ENCODE measurements at regions not wholly inside any gene's neighbourhood (a gene's known extent, or its start where the extent isn't known, plus 50 kb on each side); places are given as distances from the start of the nearest gene placed in this dataset.

DNA sequence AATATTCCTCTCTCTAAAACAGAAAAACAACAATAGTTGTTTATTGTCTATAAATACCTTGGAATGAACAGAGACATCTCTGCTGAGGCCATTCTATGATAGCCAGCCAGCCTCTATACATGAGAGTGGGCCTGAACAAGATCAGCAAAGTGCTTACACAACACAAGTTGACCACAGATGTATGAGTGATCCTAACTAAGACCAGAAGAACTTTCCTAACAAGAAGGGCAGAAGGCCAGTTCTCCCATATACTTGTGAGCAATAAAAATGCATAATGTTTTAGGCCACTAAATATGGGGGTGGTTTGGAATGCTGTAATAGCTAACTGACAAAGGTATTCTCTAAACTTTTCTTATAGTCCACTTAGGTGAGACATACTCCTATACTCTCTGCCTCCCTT lies 345.7 kb downstream of the SPATA31D1 start:
- Histone ChIP-seq H3K27ac (no peak overlapping the region), H3K36me3 (no peaks in the 10 kb centered on the region)
- DNase-seq (ENCODE audit: low spot score in 2 of 2), result no peak

GRCh38 chr9:82337351-82337750 lies 348.8 kb downstream of the SPATA31D1 start:
- no peak for DNase-seq (ENCODE audit: low spot score in 2 of 2)
- TF ChIP-seq POLR2A (IDR thresholded peaks at IDR 0.05) (no peak), CTCF (IDR thresholded peaks at IDR 0.05) (no peak), POLR2AphosphoS5 (IDR thresholded peaks at IDR 0.05) (no peak)
- Histone ChIP-seq H3K4me3 (no peak overlapping the region), H3K36me3 (no peaks in the 10 kb centered on the region), H3K27ac (no peak overlapping the region), H3K27me3 (no peaks in the 10 kb centered on the region), H3K9me3 (no peaks in the 10 kb centered on the region), H3K4me1 (no peaks in the 10 kb centered on the region)
- intact Hi-C loops (cut with DNase I; ENCODE audit: low total_unique reads), result no loop called here

More for the DNA sequence above, 345.7 kb downstream of the SPATA31D1 start:
- TF ChIP-seq CTCF (IDR thresholded peaks at IDR 0.05), result no peak
- H3K9me3 ChIP-seq, result no peaks in the 10 kb centered on the region
- intact Hi-C loops (cut with DNase I; ENCODE audit: low total_unique reads), result no loop called here
- H3K27me3 ChIP-seq, result no peaks in the 10 kb centered on the region
- no peaks in the 10 kb centered on the region for H3K4me1 ChIP-seq
- H3K4me3 ChIP-seq, result no peak overlapping the region

DNA sequence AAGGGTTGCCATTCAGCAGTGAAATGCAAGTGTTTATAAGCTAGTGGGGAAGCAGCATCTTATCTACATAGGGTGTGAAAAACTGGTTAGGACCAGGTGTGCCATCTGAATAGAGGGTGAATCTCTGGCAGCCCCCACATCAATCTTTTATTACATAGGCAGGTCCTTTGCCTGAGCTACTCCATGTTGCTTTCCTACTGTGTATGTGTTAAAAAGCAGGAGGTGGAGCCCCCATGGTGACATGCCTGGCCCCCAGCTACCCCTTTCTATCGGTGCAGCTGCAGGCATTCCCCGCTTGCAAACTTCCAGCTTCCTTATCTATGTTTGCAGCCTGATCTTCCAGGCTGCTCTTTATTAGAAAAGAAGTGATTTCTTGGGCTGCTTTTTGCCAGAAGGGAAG lies 353.5 kb downstream of the SPATA31D1 start:
- peaks cover 13 to 15% of the 10 kb centered on the region in 2 donors for H3K9me3 ChIP-seq
- intact Hi-C loops (cut with DNase I; ENCODE audit: low total_unique reads), result no loop called here
- H3K36me3 ChIP-seq, result no peaks in the 10 kb centered on the region
- no peaks in the 10 kb centered on the region for H3K27me3 ChIP-seq
- no peaks in the 10 kb centered on the region for H3K4me1 ChIP-seq
- TF ChIP-seq CTCF (IDR thresholded peaks at IDR 0.05), result no peak
- no peak for TF ChIP-seq POLR2AphosphoS5 (IDR thresholded peaks at IDR 0.05)
- TF ChIP-seq POLR2A (IDR thresholded peaks at IDR 0.05), result no peak
- no peak overlapping the region for H3K27ac ChIP-seq
- DNase-seq (ENCODE audit: low spot score in 2 of 2), result no peak
- H3K4me3 ChIP-seq, result no peak overlapping the region

GRCh38 chr9:82346040-82346439 lies 357.5 kb downstream of the SPATA31D1 start:
- H3K27me3 ChIP-seq, result no peaks in the 10 kb centered on the region
- no peak for TF ChIP-seq CTCF (IDR thresholded peaks at IDR 0.05)
- no peak for TF ChIP-seq POLR2AphosphoS5 (IDR thresholded peaks at IDR 0.05)
- TF ChIP-seq POLR2A (IDR thresholded peaks at IDR 0.05), result no peak
- no peak overlapping the region for H3K4me3 ChIP-seq
- no peaks in the 10 kb centered on the region for H3K4me1 ChIP-seq
- no peaks in the 10 kb centered on the region for H3K36me3 ChIP-seq
- no peak overlapping the region for H3K27ac ChIP-seq
- DNase-seq (ENCODE audit: low spot score in 2 of 2), result no peak
- intact Hi-C loops (cut with DNase I; ENCODE audit: low total_unique reads), result no loop called here
- peaks cover 18 to 29% of the 10 kb centered on the region in 2 donors for H3K9me3 ChIP-seq

GRCh38 chr9:82353631-82354278 lies 365.2 kb downstream of the SPATA31D1 start:
- no peak overlapping the region for H3K27ac ChIP-seq
- TF ChIP-seq POLR2A (IDR thresholded peaks at IDR 0.05) (no peak), POLR2AphosphoS5 (IDR thresholded peaks at IDR 0.05) (no peak), CTCF (IDR thresholded peaks at IDR 0.05) (no peak)
- H3K9me3 ChIP-seq, result peaks cover 2 to 6% of the 10 kb centered on the region in 2 donors
- H3K4me3 ChIP-seq, result no peak overlapping the region
- intact Hi-C loops (cut with DNase I; ENCODE audit: low total_unique reads), result no loop called here
- H3K36me3 ChIP-seq, result no peaks in the 10 kb centered on the region
- DNase-seq (ENCODE audit: low spot score in 2 of 2), result no peak
- H3K4me1 ChIP-seq, result no peaks in the 10 kb centered on the region
- H3K27me3 ChIP-seq, result no peaks in the 10 kb centered on the region

All from breast epithelium (tissue), 4 donors.